Activated naive CD8-positive, alpha-beta T cell treated with anti-CD3 and anti-CD28 coated beads, Interleukin-2, amount 50 U/mL, for 24 hours (primary cell): ENCODE measurements at regions not wholly inside any gene's neighbourhood (a gene's known extent, or its start where the extent isn't known, plus 50 kb on each side); places are given as distances from the start of the nearest gene placed in this dataset.
A peak's percentile ranks its signal among the peaks of the same experiment; 100 is the strongest.

Experiments used
- ATAC-seq: fragments of 150-1000 bp; cut with Tn5 transposase; one replicate; pipeline ENCODE4 v1.10.0; 2021
- DNase-seq: peaks from one replicate; pipeline ENCODE4 v3.0.0; 2021
- H3K27ac Mint-ChIP-seq: one replicate; pipeline ENCODE4 v1.8.0; 2021; ENCODE audit warnings: mild to moderate bottlenecking, mixed read lengths
- H3K27me3 Mint-ChIP-seq: one replicate; pipeline ENCODE4 v1.8.0; 2021; ENCODE audit warnings: mixed read lengths
- H3K36me3 Mint-ChIP-seq: one replicate; pipeline ENCODE4 v1.8.0; 2021; ENCODE audit warnings: low read depth, mixed read lengths
- H3K4me1 Mint-ChIP-seq: one replicate; pipeline ENCODE4 v1.8.0; 2021; ENCODE audit warnings: mixed read lengths
- H3K4me3 Mint-ChIP-seq: one replicate; pipeline ENCODE4 v1.8.0; 2021; ENCODE audit warnings: mild to moderate bottlenecking, moderate library complexity, mixed read lengths
- H3K9me3 Mint-ChIP-seq: one replicate; pipeline ENCODE4 v1.8.0; 2021; ENCODE audit warnings: mixed read lengths

GRCh38 chr11:119839476-119840133 is 110.6 kb upstream of the NECTIN1 start:
- Mint-ChIP-seq H3K27ac (no peak overlapping the region), H3K36me3 (no peaks in the 10 kb centered on the region), H3K9me3 (no peaks in the 10 kb centered on the region), H3K4me3 (no peak overlapping the region), H3K27me3 (peaks cover 36% of the 10 kb centered on the region), H3K4me1 (peaks cover 11% of the 10 kb centered on the region)
- ATAC-seq (no peak), DNase-seq (no peak)

- DNase-seq (peak; percentile 2), ATAC-seq (peak; percentile 76)
- H3K4me1 Mint-ChIP-seq, result peaks cover 11% of the 10 kb centered on the region
- H3K27ac Mint-ChIP-seq, result peak overlapping the region; percentile 39
- H3K27me3 Mint-ChIP-seq, result peaks cover 41% of the 10 kb centered on the region
- H3K36me3 Mint-ChIP-seq, result no peaks in the 10 kb centered on the region
- H3K9me3 Mint-ChIP-seq, result no peaks in the 10 kb centered on the region
- H3K4me3 Mint-ChIP-seq, result no peak overlapping the region
Observed at GRCh38 chr11:119835753-119836152, 106.8 kb upstream of the NECTIN1 start.

- Mint-ChIP-seq H3K4me1 (peaks cover 11% of the 10 kb centered on the region), H3K4me3 (no peak overlapping the region)
Observed at GRCh38 chr11:119832202-119832935, 103.4 kb upstream of the NECTIN1 start.

GRCh38 chr11:119831011-119831410 is 102.0 kb upstream of the NECTIN1 start:
- H3K4me3 Mint-ChIP-seq, result no peak overlapping the region
- H3K27me3 Mint-ChIP-seq, result peaks cover 48% of the 10 kb centered on the region
- no peaks in the 10 kb centered on the region for H3K36me3 Mint-ChIP-seq
- H3K9me3 Mint-ChIP-seq, result peaks cover under 1% of the 10 kb centered on the region
- ATAC-seq, result no peak
- DNase-seq, result no peak
- peaks cover 7% of the 10 kb centered on the region for H3K4me1 Mint-ChIP-seq
- H3K27ac Mint-ChIP-seq, result no peak overlapping the region

More at GRCh38 chr11:119832202-119832935, 103.4 kb upstream of the NECTIN1 start:
- peaks cover 49% of the 10 kb centered on the region for H3K27me3 Mint-ChIP-seq
- no peak for ATAC-seq
- no peaks in the 10 kb centered on the region for H3K9me3 Mint-ChIP-seq
- no peak overlapping the region for H3K27ac Mint-ChIP-seq
- DNase-seq, result no peak
- no peaks in the 10 kb centered on the region for H3K36me3 Mint-ChIP-seq

GRCh38 chr11:119830400-119830799 is 101.4 kb upstream of the NECTIN1 start:
- Mint-ChIP-seq H3K4me1 (peaks cover 1% of the 10 kb centered on the region), H3K27me3 (peaks cover 48% of the 10 kb centered on the region), H3K27ac (no peak overlapping the region), H3K9me3 (peaks cover 6% of the 10 kb centered on the region), H3K4me3 (no peak overlapping the region), H3K36me3 (no peaks in the 10 kb centered on the region)
- no peak for DNase-seq
- ATAC-seq, result no peak

- no peak for DNase-seq
- no peak overlapping the region for H3K4me3 Mint-ChIP-seq
- no peaks in the 10 kb centered on the region for H3K4me1 Mint-ChIP-seq
- H3K27ac Mint-ChIP-seq, result no peak overlapping the region
- no peak for ATAC-seq
- H3K36me3 Mint-ChIP-seq, result no peaks in the 10 kb centered on the region
- H3K9me3 Mint-ChIP-seq, result peaks cover 11% of the 10 kb centered on the region
- peaks cover 43% of the 10 kb centered on the region for H3K27me3 Mint-ChIP-seq
Observed at GRCh38 chr11:119829402-119829801, 100.4 kb upstream of the NECTIN1 start.

- peaks cover 43% of the 10 kb centered on the region for H3K27me3 Mint-ChIP-seq
- H3K36me3 Mint-ChIP-seq, result no peaks in the 10 kb centered on the region
- no peak for DNase-seq
- peaks cover 11% of the 10 kb centered on the region for H3K9me3 Mint-ChIP-seq
- no peak overlapping the region for H3K4me3 Mint-ChIP-seq
- H3K27ac Mint-ChIP-seq, result no peak overlapping the region
- no peak for ATAC-seq
- no peaks in the 10 kb centered on the region for H3K4me1 Mint-ChIP-seq
Observed at GRCh38 chr11:119828819-119829218, 99.8 kb upstream of the NECTIN1 start.

GRCh38 chr11:119828006-119828405 is 99.0 kb upstream of the NECTIN1 start:
- peaks cover 43% of the 10 kb centered on the region for H3K27me3 Mint-ChIP-seq
- H3K36me3 Mint-ChIP-seq, result no peaks in the 10 kb centered on the region
- DNase-seq (no peak), ATAC-seq (no peak)
- H3K4me1 Mint-ChIP-seq, result no peaks in the 10 kb centered on the region
- peaks cover 13% of the 10 kb centered on the region for H3K9me3 Mint-ChIP-seq
- H3K27ac Mint-ChIP-seq, result no peak overlapping the region
- no peak overlapping the region for H3K4me3 Mint-ChIP-seq

GRCh38 chr11:119827113-119827512 is 98.1 kb upstream of the NECTIN1 start:
- no peak for DNase-seq

GRCh38 chr11:119823077-119823476 is 94.1 kb upstream of the NECTIN1 start:
- Mint-ChIP-seq H3K36me3 (no peaks in the 10 kb centered on the region), H3K27ac (no peak overlapping the region), H3K4me1 (no peaks in the 10 kb centered on the region), H3K27me3 (peaks cover 33% of the 10 kb centered on the region), H3K9me3 (peaks cover 14% of the 10 kb centered on the region), H3K4me3 (no peak overlapping the region)
- no peak for ATAC-seq
- no peak for DNase-seq

More at GRCh38 chr11:119827113-119827512, 98.1 kb upstream of the NECTIN1 start:
- H3K4me1 Mint-ChIP-seq, result no peaks in the 10 kb centered on the region
- no peak for ATAC-seq
- H3K27ac Mint-ChIP-seq, result no peak overlapping the region
- no peaks in the 10 kb centered on the region for H3K36me3 Mint-ChIP-seq
- no peak overlapping the region for H3K4me3 Mint-ChIP-seq
- H3K9me3 Mint-ChIP-seq, result peaks cover 14% of the 10 kb centered on the region
- peaks cover 40% of the 10 kb centered on the region for H3K27me3 Mint-ChIP-seq

GRCh38 chr11:119816660-119817059 is 87.7 kb upstream of the NECTIN1 start:
- Mint-ChIP-seq H3K9me3 (no peaks in the 10 kb centered on the region), H3K27ac (no peak overlapping the region), H3K4me1 (no peaks in the 10 kb centered on the region), H3K27me3 (peaks cover 18% of the 10 kb centered on the region), H3K36me3 (no peaks in the 10 kb centered on the region), H3K4me3 (no peak overlapping the region)
- ATAC-seq, result no peak
- no peak for DNase-seq

- no peak for DNase-seq
- no peaks in the 10 kb centered on the region for H3K9me3 Mint-ChIP-seq
- peaks cover 12% of the 10 kb centered on the region for H3K27me3 Mint-ChIP-seq
- H3K4me3 Mint-ChIP-seq, result no peak overlapping the region
- H3K4me1 Mint-ChIP-seq, result no peaks in the 10 kb centered on the region
- no peak for ATAC-seq
- H3K27ac Mint-ChIP-seq, result no peak overlapping the region
- H3K36me3 Mint-ChIP-seq, result no peaks in the 10 kb centered on the region
Observed at GRCh38 chr11:119814766-119815165, 85.8 kb upstream of the NECTIN1 start.

GRCh38 chr11:119810478-119811232 is 81.7 kb upstream of the NECTIN1 start:
- Mint-ChIP-seq H3K36me3 (no peaks in the 10 kb centered on the region), H3K4me1 (no peaks in the 10 kb centered on the region), H3K4me3 (no peak overlapping the region), H3K27me3 (no peaks in the 10 kb centered on the region), H3K27ac (no peak overlapping the region), H3K9me3 (no peaks in the 10 kb centered on the region)
- DNase-seq (no peak), ATAC-seq (no peak)

- no peak overlapping the region for H3K27ac Mint-ChIP-seq
- H3K9me3 Mint-ChIP-seq, result no peaks in the 10 kb centered on the region
- DNase-seq (no peak), ATAC-seq (no peak)
- no peaks in the 10 kb centered on the region for H3K27me3 Mint-ChIP-seq
- no peak overlapping the region for H3K4me3 Mint-ChIP-seq
- H3K36me3 Mint-ChIP-seq, result no peaks in the 10 kb centered on the region
- H3K4me1 Mint-ChIP-seq, result no peaks in the 10 kb centered on the region
Observed at GRCh38 chr11:119809346-119809745, 80.3 kb upstream of the NECTIN1 start.
